HL-60 (cell line): ENCODE measurements at regions not wholly inside any gene's neighbourhood (a gene's known extent, or its start where the extent isn't known, plus 50 kb on each side); places are given as distances from the start of the nearest gene placed in this dataset.

Source experiments
- DNase-seq, 2 experiments: peaks; one replicate each; pipeline ENCODE4 v3.0.0-alpha.2; 2010 to 2020; ENCODE audit warnings: low read depth in 1 of 2, low spot score in 1 of 2
- H3K27ac ChIP-seq: fragments of 250-450 bp; sonication (Bioruptor Pico); replicated peaks from 2 replicates; pipeline ENCODE4 v1.5.1; 2020; ENCODE audit warnings: mild to moderate bottlenecking, moderate library complexity
- H3K27me3 ChIP-seq: fragments of 250-450 bp; sonication (Bioruptor Pico); 2 replicates; pipeline ENCODE4 v1.5.1; 2021; ENCODE audit warnings: mild to moderate bottlenecking, moderate library complexity; ENCODE audit not compliant: insufficient read depth, poor library complexity, severe bottlenecking
- H3K4me3 ChIP-seq: replicated peaks from 2 replicates; pipeline ENCODE4 v1.5.1; 2011; ENCODE audit warnings: mild to moderate bottlenecking, control low read depth, low read length; ENCODE audit not compliant: insufficient read depth
- CTCF ChIP-seq: IDR thresholded peaks from one replicate; pipeline ENCODE4 v1.5.1; 2011; ENCODE audit warnings: low read length, control low read depth, inconsistent platforms; ENCODE audit not compliant: insufficient read depth
- GABPA ChIP-seq: IDR thresholded peaks from 2 replicates; pipeline ENCODE4 v1.6.1; 2012; ENCODE audit warnings: low read depth
- POLR2AphosphoS5 ChIP-seq: IDR thresholded peaks from 2 replicates; pipeline ENCODE4 v1.6.1; 2012; ENCODE audit warnings: low read depth
- REST ChIP-seq: IDR thresholded peaks from 2 replicates; pipeline ENCODE4 v1.6.1; 2012; ENCODE audit warnings: low read depth; ENCODE audit not compliant: insufficient replicate concordance
- SPI1 ChIP-seq: IDR thresholded peaks from 2 replicates; pipeline ENCODE4 v1.6.1; 2012; ENCODE audit warnings: low read depth, mild to moderate bottlenecking, borderline replicate concordance

- H3K27me3 ChIP-seq, result no peaks in the 10 kb centered on the region
- no peak overlapping the region for H3K4me3 ChIP-seq
- no peak for TF ChIP-seq CTCF
- TF ChIP-seq SPI1, result no peak
- TF ChIP-seq POLR2AphosphoS5, result no peak
- no peak for TF ChIP-seq REST
- no peak for TF ChIP-seq GABPA
- H3K27ac ChIP-seq, result no peak overlapping the region
- DNase-seq, result no peak
Observed at GRCh38 chr5:163995206-163995605, 489.8 kb downstream of the MAT2B start.

- DNase-seq, result no peak
- Histone ChIP-seq H3K27me3 (no peaks in the 10 kb centered on the region), H3K27ac (no peak overlapping the region), H3K4me3 (no peak overlapping the region)
- TF ChIP-seq REST, result no peak
- no peak for TF ChIP-seq POLR2AphosphoS5
- no peak for TF ChIP-seq CTCF
- TF ChIP-seq SPI1, result no peak
- no peak for TF ChIP-seq GABPA
Observed at GRCh38 chr5:163997965-163998364, 492.5 kb downstream of the MAT2B start.

- TF ChIP-seq SPI1 (no peak), GABPA (no peak), REST (no peak), CTCF (no peak), POLR2AphosphoS5 (no peak)
- Histone ChIP-seq H3K27ac (no peak overlapping the region), H3K4me3 (no peak overlapping the region), H3K27me3 (no peaks in the 10 kb centered on the region)
- peak in 1 of 2 experiments; percentile 46 for DNase-seq
Observed at GRCh38 chr5:164000241-164000640, 494.8 kb downstream of the MAT2B start.
